IPS-NIHi7 (cell line): ENCODE measurements at regions not wholly inside any gene's neighbourhood (a gene's known extent, or its start where the extent isn't known, plus 50 kb on each side); places are given as distances from the start of the nearest gene placed in this dataset.

Experiments
- DNase-seq: peaks from one replicate; pipeline ENCODE4 v3.0.0; 2012; ENCODE audit warnings: mixed read lengths; ENCODE audit errors: extremely low spot score

GRCh38 chr1:116262207-116262994 lies 110.6 kb upstream of the ATP1A1 start:
- no peak for DNase-seq

- no peak for DNase-seq
Observed at GRCh38 chr1:116262995-116263385, 110.1 kb upstream of the ATP1A1 start.

DNA sequence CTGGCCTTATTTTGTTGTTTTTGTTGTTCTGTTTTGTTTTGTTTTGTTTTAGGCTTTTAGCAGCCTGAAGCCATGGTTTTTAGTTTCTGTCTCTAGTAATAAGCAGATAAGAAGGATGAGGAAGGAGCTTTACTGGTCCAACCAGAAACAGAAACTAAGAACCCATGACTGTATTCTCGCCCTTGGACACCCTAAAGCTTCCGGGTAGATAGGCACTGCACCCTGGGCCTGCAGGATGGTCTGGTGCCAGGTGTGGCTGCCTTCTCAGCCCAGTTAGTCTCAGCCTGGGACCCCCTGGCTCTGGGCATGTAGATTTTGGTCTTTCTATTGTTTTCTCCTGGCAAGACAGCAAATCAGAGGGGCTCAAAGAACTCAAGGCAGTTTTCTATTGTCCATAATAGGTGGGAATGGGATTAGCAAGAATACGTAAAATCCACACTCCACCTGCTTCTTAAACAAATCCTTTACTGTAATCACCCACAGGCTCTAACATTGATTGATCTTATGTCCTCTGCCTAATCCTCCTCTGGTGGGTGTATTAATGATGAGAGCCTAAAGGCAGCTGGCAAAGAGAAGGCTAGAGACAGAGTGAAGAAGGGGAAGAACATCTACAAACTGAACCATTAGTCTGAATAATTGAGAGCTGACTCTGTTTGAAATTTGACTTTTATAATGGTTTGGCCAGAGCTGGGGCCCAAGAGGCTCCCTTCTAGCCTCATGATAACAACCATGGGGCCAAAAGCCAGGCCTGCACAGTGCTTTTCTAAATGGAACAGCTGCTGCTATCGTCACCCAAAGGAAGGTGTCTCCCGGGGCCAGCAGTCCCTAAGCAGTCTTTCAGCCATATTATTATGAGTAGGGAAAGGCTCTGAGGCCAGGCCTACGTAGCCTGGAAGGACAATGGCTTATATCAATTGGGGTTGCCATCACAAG lies 106.8 kb upstream of the ATP1A1 start:
- DNase-seq = no peak

- DNase-seq = no peak
Observed at GRCh38 chr1:116266864-116267212, 106.2 kb upstream of the ATP1A1 start.

- DNase-seq = no peak
Observed at GRCh38 chr1:116268211-116268610, 104.8 kb upstream of the ATP1A1 start.

- DNase-seq = no peak
Observed at GRCh38 chr1:116270316-116271057, 102.6 kb upstream of the ATP1A1 start.

- no peak for DNase-seq
Observed at GRCh38 chr1:116273042-116273783, 99.8 kb upstream of the ATP1A1 start.

GRCh38 chr1:116276532-116276931 lies 96.5 kb upstream of the ATP1A1 start:
- DNase-seq = no peak

DNA sequence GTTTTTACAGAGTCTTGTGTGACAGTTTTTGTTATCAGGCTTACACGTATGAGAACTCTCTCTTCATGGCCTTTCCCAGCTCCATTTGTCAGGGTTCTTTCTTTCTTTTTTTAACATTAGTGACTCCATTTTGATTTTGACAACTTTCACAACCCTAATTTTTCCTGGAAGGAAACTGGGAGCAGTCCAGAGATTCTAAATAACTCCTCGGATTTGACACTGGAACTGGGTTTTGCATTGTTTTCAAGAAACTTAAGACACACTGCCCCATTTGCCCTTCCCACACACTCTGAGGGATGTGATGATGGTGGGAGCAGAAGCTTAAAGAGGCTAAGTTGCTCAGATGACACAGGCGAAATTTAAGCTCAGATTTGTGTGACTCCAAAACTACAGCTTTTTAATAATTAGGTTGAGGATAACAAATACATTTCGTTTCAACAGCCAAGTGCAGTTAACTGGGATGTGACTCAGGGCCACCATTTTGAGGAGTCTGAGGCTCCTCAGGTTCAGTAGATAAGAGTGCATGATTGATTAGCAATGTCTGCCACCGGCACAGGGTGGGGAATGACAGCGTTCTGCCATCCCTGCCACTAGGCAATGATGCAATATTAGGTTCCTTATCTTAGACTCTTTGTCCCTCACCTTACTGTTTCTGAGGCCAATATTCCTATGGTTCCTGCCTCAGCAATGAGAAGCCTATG lies 95.1 kb upstream of the ATP1A1 start:
- no peak for DNase-seq

GRCh38 chr1:116278541-116278866 lies 94.5 kb upstream of the ATP1A1 start:
- no peak for DNase-seq

DNA sequence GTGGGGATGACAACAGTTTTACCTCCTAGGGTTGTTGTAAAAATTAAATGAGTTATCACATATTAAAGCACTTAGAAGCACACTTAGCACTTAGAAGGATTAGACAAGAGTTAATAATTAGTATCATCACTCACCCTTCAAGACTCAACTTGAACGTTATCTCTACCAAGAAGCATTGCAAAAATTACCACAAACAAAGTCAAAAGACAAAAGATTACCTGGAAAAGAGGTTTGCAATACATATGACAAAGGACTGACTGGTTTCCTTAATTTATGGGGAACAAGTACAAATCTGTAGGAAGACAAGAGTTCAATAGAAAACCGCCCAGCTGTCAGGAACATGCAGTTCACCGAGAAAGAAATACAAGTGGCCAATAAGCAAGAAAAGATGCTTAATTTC lies 93.3 kb upstream of the ATP1A1 start:
- no peak for DNase-seq

DNA sequence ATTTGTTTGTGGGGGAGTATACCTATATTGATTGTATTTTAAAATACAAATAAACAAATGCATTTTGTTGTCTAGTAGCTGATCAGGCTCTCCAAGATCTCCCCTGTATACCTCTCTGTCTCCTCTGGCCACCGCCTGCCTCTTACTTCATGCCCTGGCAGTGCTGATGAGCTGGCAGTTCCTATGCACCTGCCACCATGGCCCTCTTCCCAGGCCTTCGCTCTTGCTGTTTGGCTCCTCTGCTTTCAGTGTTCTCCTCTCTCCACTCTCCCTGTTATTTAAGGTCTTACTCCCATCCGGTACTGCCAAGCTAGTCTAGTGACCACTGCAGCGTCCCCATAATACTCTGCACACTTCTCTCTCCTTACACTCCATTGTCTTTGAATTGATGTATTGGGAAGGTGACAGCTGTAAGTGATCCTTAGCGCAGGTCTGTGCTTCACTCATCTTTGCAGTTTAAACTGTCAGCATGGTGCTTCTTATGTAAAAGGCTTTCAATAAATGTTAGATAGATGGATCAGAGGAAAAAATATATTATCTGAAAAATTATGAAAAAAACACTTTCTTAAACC lies 88.1 kb upstream of the ATP1A1 start:
- DNase-seq = no peak

GRCh38 chr1:116286541-116286971 lies 86.5 kb upstream of the ATP1A1 start:
- no peak for DNase-seq

DNA sequence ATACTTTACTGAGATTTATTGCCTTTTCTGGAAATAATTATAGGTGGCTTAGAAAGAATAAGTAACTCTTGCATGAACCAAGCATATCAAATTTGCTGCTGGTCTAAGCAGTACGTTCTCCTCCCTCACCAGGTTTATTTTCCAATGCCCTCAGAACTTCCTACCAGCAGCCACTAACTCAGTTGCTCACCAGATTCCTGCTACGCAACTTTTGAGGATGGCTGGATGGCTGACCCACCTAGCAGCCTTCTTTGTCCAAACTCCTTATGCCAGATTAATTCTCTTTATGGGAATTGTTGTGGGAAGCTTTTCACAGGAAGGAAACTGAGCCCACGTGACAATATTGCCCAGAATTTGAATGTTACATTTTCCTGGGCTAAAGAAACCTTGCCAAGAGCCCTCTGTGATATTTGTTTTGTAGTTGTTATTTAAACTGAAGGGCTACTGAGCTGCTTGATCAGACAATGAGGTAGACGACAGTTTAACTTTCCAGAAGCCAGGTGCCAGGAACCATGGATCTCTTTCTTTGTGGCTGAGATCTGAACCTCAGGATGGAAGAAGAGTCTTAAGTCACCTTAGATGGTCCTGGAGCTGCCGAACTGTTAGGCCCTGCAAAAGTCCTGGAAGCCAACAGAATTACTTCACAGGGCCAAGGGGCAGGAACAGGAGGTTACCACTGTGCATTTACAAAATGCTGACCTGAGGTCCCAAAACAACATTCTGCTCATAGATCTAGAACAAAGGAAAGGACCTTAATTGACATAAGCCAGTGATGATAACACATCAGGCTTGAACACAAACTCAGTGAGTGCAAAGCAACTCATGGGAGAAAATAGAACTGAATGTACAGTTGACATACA lies 85.5 kb upstream of the ATP1A1 start:
- no peak for DNase-seq

- DNase-seq = no peak
Observed at GRCh38 chr1:116288201-116288598, 84.8 kb upstream of the ATP1A1 start.

GRCh38 chr1:116289193-116289592 lies 83.9 kb upstream of the ATP1A1 start:
- DNase-seq = no peak

DNA sequence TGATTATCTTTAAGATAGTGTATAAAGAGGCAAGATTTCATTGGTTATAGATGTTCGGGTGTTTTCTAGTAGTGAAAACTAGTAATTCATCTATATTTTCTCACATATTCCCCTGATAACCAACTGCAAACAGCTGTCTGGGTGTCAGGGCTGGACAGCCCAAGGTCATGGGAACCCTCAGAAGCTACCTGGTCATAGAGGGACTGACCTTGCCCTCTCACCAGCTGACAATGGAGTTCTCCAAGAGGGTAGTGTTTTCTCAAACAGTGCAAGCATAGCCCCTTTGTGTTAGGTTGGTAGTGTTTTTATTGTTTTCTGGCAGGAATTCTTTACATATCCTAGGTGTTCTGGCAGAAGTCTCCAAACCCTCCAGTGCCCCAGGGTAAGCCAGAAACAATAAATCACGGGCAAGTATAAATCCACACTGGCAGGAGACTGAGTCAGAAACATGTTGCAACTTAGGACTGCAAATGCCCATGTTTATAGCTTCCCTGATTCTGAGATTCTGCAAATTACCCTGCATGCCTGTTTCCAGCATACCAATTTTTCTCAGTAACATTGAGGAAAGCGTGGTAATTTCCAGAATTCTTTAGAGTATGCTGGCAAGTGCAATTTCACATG lies 82.8 kb upstream of the ATP1A1 start:
- no peak for DNase-seq

DNA sequence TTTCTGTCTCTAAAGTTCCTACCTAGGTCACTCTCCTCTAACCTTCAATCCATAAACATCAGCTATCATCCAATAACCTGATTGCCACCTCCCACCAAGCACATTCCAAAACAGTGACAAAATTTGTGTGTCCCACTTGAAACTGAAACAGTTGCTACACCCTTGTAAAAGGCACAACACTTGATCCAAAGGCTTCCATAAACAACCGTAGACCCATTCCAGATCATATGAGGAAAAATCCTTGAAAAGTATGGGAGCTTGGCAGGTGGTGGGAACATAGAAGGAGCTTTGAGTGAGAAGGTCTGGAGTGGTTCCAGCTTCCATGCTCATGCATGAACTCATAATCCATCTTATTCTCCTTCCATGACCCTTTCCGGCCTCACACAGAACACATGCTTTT lies 82.0 kb upstream of the ATP1A1 start:
- no peak for DNase-seq
